Body of pancreas (tissue), 4 donors: ENCODE measurements at regions not wholly inside any gene's neighbourhood (a gene's known extent, or its start where the extent isn't known, plus 50 kb on each side); places are given as distances from the start of the nearest gene placed in this dataset.
"Not testable (repeated sequence)": the region's sequence is repeated elsewhere in the genome, so short reads cannot be mapped to it uniquely, and the experiment has no call there.

Source experiments
- ATAC-seq: fragments of 150-250 bp; one replicate; pipeline ENCODE4 v1.9.1; 2016
- DNase-seq, 4 donors: peaks; one replicate each; pipeline ENCODE4 v3.0.0-alpha.2; 2019
- H3K27ac ChIP-seq, 4 donors: fragments of 200-600 bp; sonication (generic); 1 replicate in 3 of 4; 2 replicates in 1 of 4; pipeline versions ENCODE4 v1.5.1 to v1.6.1; 2016 to 2019; ENCODE audit warnings: mild to moderate bottlenecking in 1 of 4, mixed read lengths in 1 of 4, moderate library complexity in 1 of 4
- H3K27me3 ChIP-seq, 2 donors: fragments of 200-600 bp; sonication (generic); one replicate each; pipeline ENCODE4 v1.6.0; 2016; ENCODE audit warnings: mild to moderate bottlenecking in 1 of 2
- H3K36me3 ChIP-seq, 2 donors: fragments of 200-600 bp; sonication (generic); replicated peaks in 1 of 2; 2 replicates each; pipeline ENCODE4 v1.5.1; 2016; ENCODE audit warnings: low read depth in 2 of 2; ENCODE audit not compliant: insufficient read depth in 1 of 2
- H3K4me1 ChIP-seq: fragments of 200-600 bp; sonication (generic); one replicate; pipeline ENCODE4 v1.6.0; 2016
- H3K4me3 ChIP-seq, 2 donors: fragments of 200-600 bp; sonication (generic); 1 replicate in 1 of 2; 2 replicates in 1 of 2; pipeline ENCODE4 v1.5.1; 2016 to 2019
- H3K9me3 ChIP-seq, 3 donors: fragments of 200-600 bp; sonication (generic); 1 replicate in 2 of 3; 2 replicates in 1 of 3; pipeline ENCODE4 v1.5.1; 2016
- POLR2A ChIP-seq, 3 donors: fragments of 450-650 bp; IDR thresholded peaks; one replicate each; pipeline ENCODE4 v1.6.1; 2016; ENCODE audit warnings: antibody characterized with exemption in 3 of 3, mild to moderate bottlenecking in 2 of 3
- WGBS, 2 donors: methylation state at CpG; one replicate each; pipeline ENCODE4 v1.1.5; 2017; 5-methylcytosine and 5-hydroxymethylcytosine counted together
- intact Hi-C: fragments of 100-400 bp; cut with DNase I; formaldehyde crosslinking; loops from one replicate; pipeline ENCODE4 v1.15.1; 2023
- TF ChIP-seq, protein P1 (sequence below), 7 experiments: fragments of 450-650 bp in 4 of 7; fragments of 200-600 bp in 3 of 7; sonication (generic) in 3 of 7; IDR thresholded peaks; one replicate each; pipeline ENCODE4 v1.5.1; 2016 to 2019; ENCODE audit warnings: antibody characterized with exemption in 7 of 7

DNA sequence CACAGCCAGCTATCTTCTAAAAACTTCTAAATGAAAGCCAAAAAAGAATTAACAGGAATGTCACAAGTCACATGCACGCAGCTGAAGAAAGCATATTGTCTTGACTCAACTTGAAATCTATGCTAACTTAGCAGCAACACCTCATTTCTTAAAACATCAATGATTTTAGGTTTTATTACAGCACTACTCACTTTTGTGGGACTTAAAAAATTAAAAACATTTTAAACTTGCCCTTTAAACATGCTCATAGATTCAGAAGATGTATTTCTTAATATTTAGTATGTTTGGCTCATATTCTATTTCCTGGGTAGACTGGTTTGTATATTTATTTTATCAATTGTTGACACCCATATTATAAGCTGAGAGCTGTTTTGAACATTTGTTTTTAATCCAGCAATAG, 279.4 kb downstream of the NKX6-1 start:
- Histone ChIP-seq H3K4me3 (no peak overlapping the region), H3K36me3 (no peaks in the 10 kb centered on the region), H3K27me3 (no peaks in the 10 kb centered on the region), H3K27ac (no peak overlapping the region), H3K9me3 (no peaks in the 10 kb centered on the region), H3K4me1 (no peaks in the 10 kb centered on the region)
- DNase-seq (no peak), ATAC-seq (no peak)
- TF ChIP-seq POLR2A (IDR thresholded peaks at IDR 0.05), result no peak
- TF ChIP-seq, protein P1, sequence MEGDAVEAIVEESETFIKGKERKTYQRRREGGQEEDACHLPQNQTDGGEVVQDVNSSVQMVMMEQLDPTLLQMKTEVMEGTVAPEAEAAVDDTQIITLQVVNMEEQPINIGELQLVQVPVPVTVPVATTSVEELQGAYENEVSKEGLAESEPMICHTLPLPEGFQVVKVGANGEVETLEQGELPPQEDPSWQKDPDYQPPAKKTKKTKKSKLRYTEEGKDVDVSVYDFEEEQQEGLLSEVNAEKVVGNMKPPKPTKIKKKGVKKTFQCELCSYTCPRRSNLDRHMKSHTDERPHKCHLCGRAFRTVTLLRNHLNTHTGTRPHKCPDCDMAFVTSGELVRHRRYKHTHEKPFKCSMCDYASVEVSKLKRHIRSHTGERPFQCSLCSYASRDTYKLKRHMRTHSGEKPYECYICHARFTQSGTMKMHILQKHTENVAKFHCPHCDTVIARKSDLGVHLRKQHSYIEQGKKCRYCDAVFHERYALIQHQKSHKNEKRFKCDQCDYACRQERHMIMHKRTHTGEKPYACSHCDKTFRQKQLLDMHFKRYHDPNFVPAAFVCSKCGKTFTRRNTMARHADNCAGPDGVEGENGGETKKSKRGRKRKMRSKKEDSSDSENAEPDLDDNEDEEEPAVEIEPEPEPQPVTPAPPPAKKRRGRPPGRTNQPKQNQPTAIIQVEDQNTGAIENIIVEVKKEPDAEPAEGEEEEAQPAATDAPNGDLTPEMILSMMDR (IDR thresholded peaks at IDR 0.05), result no peak
- 53 to 71% methylated on average over 1 of the region's 1 CpG for WGBS, 2 donors
- intact Hi-C loops, result no loop called here

- H3K9me3 ChIP-seq, result no peaks in the 10 kb centered on the region
- no peaks in the 10 kb centered on the region for H3K4me1 ChIP-seq
- intact Hi-C loops, result no loop called here
- no peak overlapping the region for H3K27ac ChIP-seq
- no peaks in the 10 kb centered on the region for H3K27me3 ChIP-seq
- no peaks in the 10 kb centered on the region for H3K36me3 ChIP-seq
- no peak for DNase-seq
- no peak for ATAC-seq
- WGBS, 2 donors, result 54 to 64% methylated on average over 9 of the region's 9 CpGs
- no peak overlapping the region for H3K4me3 ChIP-seq
- TF ChIP-seq, protein P1 (IDR thresholded peaks at IDR 0.05), result no peak
- no peak for TF ChIP-seq POLR2A (IDR thresholded peaks at IDR 0.05)
Observed at GRCh38 chr4:84218031-84218430, 281.1 kb downstream of the NKX6-1 start.

DNA sequence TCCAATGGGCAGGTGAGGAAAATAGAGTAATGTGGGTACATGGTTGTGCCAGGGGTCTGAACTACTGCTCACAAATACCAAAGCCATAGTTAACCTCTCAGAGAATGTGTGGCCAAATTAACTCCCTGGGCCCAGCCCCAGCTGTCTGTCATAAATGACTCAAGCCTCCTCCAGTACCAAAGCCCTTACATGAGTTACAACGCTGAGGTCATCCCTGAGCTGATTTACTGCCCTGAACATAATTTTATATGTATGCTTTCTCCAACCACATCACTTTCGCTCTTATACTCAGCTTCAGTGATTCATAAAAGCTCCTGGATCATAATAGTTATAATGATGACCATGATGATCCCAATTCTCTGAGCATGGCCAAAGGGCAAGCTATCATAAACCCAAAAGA, 283.9 kb downstream of the NKX6-1 start:
- ATAC-seq (no peak), DNase-seq (no peak)
- Histone ChIP-seq H3K4me3 (no peak overlapping the region), H3K36me3 (no peaks in the 10 kb centered on the region), H3K4me1 (no peaks in the 10 kb centered on the region), H3K27me3 (no peaks in the 10 kb centered on the region), H3K27ac (no peak overlapping the region), H3K9me3 (no peaks in the 10 kb centered on the region)
- TF ChIP-seq, protein P1 (IDR thresholded peaks at IDR 0.05), result no peak
- no peak for TF ChIP-seq POLR2A (IDR thresholded peaks at IDR 0.05)
- WGBS, 2 donors, result 78% methylated on average over 2 of the region's 2 CpGs
- intact Hi-C loops, result no loop called here

DNA sequence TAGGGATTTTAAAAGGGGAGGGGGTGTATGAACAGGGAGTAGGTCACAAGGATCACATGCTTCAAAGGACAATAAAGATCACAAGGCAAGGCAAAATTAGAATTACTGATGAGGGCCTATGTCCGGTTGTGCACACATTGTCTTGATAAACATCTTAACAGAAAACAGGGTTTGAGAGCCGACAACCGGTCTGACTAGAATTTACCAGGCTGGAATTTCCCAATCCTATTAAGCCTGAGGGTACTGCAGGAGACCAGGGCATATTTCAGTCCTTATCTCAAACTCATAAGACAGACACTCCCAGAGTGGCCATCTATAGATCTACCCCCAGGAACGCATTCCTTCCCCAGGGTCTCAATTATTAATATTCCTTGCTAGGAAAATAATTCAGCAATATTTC, 292.9 kb downstream of the NKX6-1 start:
- WGBS, 2 donors, result 51 to 66% methylated on average over 4 of the region's 4 CpGs
- H3K4me3 ChIP-seq, intact Hi-C loops, H3K36me3 ChIP-seq, H3K27ac ChIP-seq, H3K4me1 ChIP-seq, H3K27me3 ChIP-seq, ATAC-seq, H3K9me3 ChIP-seq, DNase-seq: not testable (repeated sequence)

- TF ChIP-seq, protein P1 (IDR thresholded peaks at IDR 0.05), result no peak
- TF ChIP-seq POLR2A (IDR thresholded peaks at IDR 0.05), result no peak
- no peaks in the 10 kb centered on the region for H3K4me1 ChIP-seq
- no peaks in the 10 kb centered on the region for H3K27me3 ChIP-seq
- H3K36me3 ChIP-seq, result no peaks in the 10 kb centered on the region
- no peak overlapping the region for H3K27ac ChIP-seq
- H3K4me3 ChIP-seq, result no peak overlapping the region
- ATAC-seq (no peak), DNase-seq (no peak)
- intact Hi-C loops, result no loop called here
- no peaks in the 10 kb centered on the region for H3K9me3 ChIP-seq
- 24 to 38% methylated on average over 1 of the region's 1 CpG for WGBS, 2 donors
Observed at GRCh38 chr4:84189144-84189543, 309.9 kb downstream of the NKX6-1 start.
